Adrenal gland (tissue), 9 donors: ENCODE measurements at regions not wholly inside any gene's neighbourhood (a gene's known extent, or its start where the extent isn't known, plus 50 kb on each side); places are given as distances from the start of the nearest gene placed in this dataset.
"Not testable (repeated sequence)": the region's sequence is repeated elsewhere in the genome, so short reads cannot be mapped to it uniquely, and the experiment has no call there.

Experiments
- DNase-seq, 7 donors: peaks; one replicate each; pipeline ENCODE4 v3.0.0-alpha.2; 2019 to 2020
- H3K27ac ChIP-seq, 5 donors: fragments of 200-600 bp; sonication (generic) in 4 of 5; 1 replicate in 3 of 5; 2 replicates in 2 of 5; pipeline versions ENCODE4 v1.5.1 to v1.8.0; 2016 to 2020; ENCODE audit warnings: mild to moderate bottlenecking in 1 of 5
- H3K27me3 ChIP-seq: fragments of 200-600 bp; 2 replicates; pipeline ENCODE4 v1.8.0; 2021
- H3K36me3 ChIP-seq, 2 donors: fragments of 200-600 bp; replicated peaks in 1 of 2; 1 replicate in 1 of 2; 2 replicates in 1 of 2; pipeline versions ENCODE4 v1.5.1 to v1.8.0; 2018 to 2022
- H3K4me1 ChIP-seq, 2 donors: fragments of 200-600 bp; replicated peaks in 1 of 2; 1 replicate in 1 of 2; 2 replicates in 1 of 2; pipeline versions ENCODE4 v1.5.1 to v1.8.0; 2018 to 2021
- H3K4me3 ChIP-seq, 4 donors: fragments of 200-600 bp; sonication (generic) in 3 of 4; one replicate each; pipeline ENCODE4 v1.5.1; 2016 to 2018
- H3K9me3 ChIP-seq, 3 donors: fragments of 200-600 bp; sonication (generic) in 1 of 3; replicated peaks in 1 of 3; 1 replicate in 2 of 3; 2 replicates in 1 of 3; pipeline versions ENCODE4 v1.5.1 to v1.8.0; 2016 to 2021
- POLR2A ChIP-seq, 2 donors: fragments of 450-650 bp; IDR thresholded peaks; one replicate each; pipeline ENCODE4 v1.6.1; 2017; ENCODE audit warnings: antibody characterized with exemption in 2 of 2, mild to moderate bottlenecking in 2 of 2, moderate library complexity in 1 of 2
- WGBS, 4 donors: extraction: QIAGEN DNeasy Blood & Tissue Kit in 2 of 4; methylation state at CpG; one replicate each; pipeline versions ENCODE4 v1.1.5 to v1.1.7; 2013 to 2017; 5-methylcytosine and 5-hydroxymethylcytosine counted together
- intact Hi-C, 2 donors: fragments of 100-400 bp; cut with DNase I; formaldehyde crosslinking; loops; one replicate each; pipeline versions ENCODE4 v1.14.1 to v1.15.0; 2022 to 2023
- TF ChIP-seq, protein P1 (sequence below), 6 experiments: fragments of 450-650 bp in 4 of 6; fragments of 200-600 bp in 2 of 6; sonication (generic) in 1 of 6; IDR thresholded peaks; 1 replicate in 5 of 6; 2 replicates in 1 of 6; pipeline versions ENCODE4 v1.5.1 to v1.8.0; 2016 to 2021; ENCODE audit warnings: antibody characterized with exemption in 6 of 6, mild to moderate bottlenecking in 2 of 6, moderate library complexity in 1 of 6
- donor health status: healthy with polysubstance abuse.
- donor health status: Bipolar disorder and iron deficiency.
- donor health status: DM: yes; HTN: yes; CAD: no.
- donor health status: DM: no; HTN: no; CAD: no.
- donor health status: DM: no; HTN: no; CAD: no.

DNA sequence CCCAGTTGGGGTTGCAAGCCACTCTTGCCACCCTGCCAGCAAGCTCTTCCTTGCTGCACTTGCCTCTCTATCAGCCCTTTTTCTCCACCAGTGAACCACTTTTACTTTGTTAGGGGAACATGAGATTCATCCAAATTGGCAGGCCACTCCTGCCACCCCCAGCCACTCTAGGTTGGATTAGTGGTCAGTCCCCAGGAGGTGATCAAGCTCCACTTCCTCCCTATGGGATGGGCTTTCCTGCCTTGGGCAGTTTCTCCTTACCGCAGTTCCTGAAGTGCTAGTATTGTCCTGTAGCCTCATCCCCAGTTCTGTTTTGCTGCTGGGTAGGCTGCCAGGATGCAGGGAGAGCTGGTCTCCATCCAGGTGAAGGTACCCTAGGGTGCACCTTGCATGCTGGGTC is 104.5 kb downstream of the ALG10 start:
- WGBS, 4 donors: 79 to 100% (median 87%) methylated on average over 1 of the region's 1 CpG
- TF ChIP-seq, protein P1, sequence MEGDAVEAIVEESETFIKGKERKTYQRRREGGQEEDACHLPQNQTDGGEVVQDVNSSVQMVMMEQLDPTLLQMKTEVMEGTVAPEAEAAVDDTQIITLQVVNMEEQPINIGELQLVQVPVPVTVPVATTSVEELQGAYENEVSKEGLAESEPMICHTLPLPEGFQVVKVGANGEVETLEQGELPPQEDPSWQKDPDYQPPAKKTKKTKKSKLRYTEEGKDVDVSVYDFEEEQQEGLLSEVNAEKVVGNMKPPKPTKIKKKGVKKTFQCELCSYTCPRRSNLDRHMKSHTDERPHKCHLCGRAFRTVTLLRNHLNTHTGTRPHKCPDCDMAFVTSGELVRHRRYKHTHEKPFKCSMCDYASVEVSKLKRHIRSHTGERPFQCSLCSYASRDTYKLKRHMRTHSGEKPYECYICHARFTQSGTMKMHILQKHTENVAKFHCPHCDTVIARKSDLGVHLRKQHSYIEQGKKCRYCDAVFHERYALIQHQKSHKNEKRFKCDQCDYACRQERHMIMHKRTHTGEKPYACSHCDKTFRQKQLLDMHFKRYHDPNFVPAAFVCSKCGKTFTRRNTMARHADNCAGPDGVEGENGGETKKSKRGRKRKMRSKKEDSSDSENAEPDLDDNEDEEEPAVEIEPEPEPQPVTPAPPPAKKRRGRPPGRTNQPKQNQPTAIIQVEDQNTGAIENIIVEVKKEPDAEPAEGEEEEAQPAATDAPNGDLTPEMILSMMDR (IDR thresholded peaks at IDR 0.05): no peak
- no peak for TF ChIP-seq POLR2A (IDR thresholded peaks at IDR 0.05)
- H3K27me3 ChIP-seq: no peaks in the 10 kb centered on the region
- no peaks in the 10 kb centered on the region for H3K36me3 ChIP-seq
- H3K4me1 ChIP-seq: no peaks in the 10 kb centered on the region
- DNase-seq: no peak
- no peak overlapping the region for H3K27ac ChIP-seq
- intact Hi-C loops: loop anchor here in 1 of 2 donors (10.0 kb wide), 1 partner anchor 88 kb away; no protein-coding TSS in a partner anchor
- H3K4me3 ChIP-seq: no peak overlapping the region
- H3K9me3 ChIP-seq: no peaks in the 10 kb centered on the region

DNA sequence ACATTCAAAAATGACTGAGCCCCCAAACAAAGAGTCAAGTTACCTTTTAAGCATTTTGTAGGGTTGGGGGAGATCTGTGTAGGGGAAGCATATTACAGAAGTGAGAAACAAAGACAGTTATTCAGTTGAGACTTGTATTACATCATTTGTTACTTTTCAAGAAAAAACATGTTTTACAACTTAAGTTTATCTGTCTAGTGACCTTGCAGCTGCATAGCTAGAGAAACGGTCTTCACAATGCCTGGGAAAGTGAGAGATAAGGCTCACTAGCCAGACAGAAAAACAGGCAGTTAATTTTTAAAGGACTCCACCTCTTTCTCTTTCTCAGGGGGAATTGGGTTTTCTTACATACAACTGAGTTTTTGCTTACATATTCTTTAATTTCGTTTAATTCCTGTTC is 105.1 kb downstream of the ALG10 start:
- intact Hi-C loops: loop anchor here in 1 of 2 donors (10.0 kb wide), 1 partner anchor 87 kb away; no protein-coding TSS in a partner anchor
- not testable (repeated sequence) for H3K4me1 ChIP-seq, H3K9me3 ChIP-seq, H3K27ac ChIP-seq, H3K36me3 ChIP-seq, H3K4me3 ChIP-seq, H3K27me3 ChIP-seq, DNase-seq
- 28 to 37% (median 33%) methylated on average over 2 of the region's 2 CpGs for WGBS, 4 donors

DNA sequence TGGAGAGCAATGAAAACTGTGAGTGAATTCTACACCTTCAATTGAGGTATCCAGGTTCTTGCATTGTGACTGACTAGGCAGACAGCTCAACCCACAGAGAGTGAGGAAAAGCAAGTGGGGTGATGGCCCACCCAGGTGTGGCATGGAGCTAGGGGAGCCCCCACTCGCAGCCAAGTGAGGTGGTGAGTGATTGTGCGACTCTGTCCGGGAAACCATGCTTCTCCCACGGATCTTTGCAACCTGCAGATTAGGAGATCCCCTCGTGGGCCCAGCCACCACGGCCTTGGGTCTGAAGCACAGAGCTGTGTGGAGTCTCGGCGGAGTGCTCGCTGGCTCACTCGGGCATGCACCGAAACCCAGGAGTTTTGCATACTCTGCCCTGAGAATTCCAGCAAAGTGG is 120.1 kb downstream of the ALG10 start:
- Histone ChIP-seq H3K4me1 (no peaks in the 10 kb centered on the region), H3K27ac (no peak overlapping the region), H3K36me3 (no peaks in the 10 kb centered on the region), H3K27me3 (no peaks in the 10 kb centered on the region), H3K9me3 (no peaks in the 10 kb centered on the region), H3K4me3 (no peak overlapping the region)
- WGBS, 4 donors: 75 to 85% (median 76%) methylated on average over 11 of the region's 11 CpGs; no CpG with 5 or more reads in 1 of the 4 donors
- DNase-seq: no peak
- TF ChIP-seq, protein P1 (IDR thresholded peaks at IDR 0.05): no peak
- TF ChIP-seq POLR2A (IDR thresholded peaks at IDR 0.05): no peak
- intact Hi-C loops: no loop called here

DNA sequence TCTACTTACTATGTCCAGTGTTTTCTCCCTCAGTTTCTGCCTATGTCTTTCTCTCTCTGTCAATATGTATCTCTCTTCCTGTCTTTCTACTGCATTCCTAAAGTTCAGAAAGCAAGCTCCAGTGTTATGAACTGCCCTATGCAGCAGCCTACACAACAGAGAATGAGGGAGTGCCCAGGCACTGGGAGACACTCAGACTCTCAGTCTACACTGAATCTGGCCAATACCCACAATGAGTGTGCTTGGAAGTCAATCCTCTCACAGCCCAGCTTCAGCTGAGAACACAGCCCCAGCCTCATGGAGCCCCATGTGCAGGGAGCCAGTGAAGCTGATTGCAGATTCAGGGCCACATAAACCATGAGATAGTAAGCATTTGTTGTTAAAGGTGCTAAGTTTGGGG is 128.7 kb downstream of the ALG10 start:
- intact Hi-C loops: no loop called here
- no peaks in the 10 kb centered on the region for H3K4me1 ChIP-seq
- H3K36me3 ChIP-seq: no peaks in the 10 kb centered on the region
- H3K27ac ChIP-seq: no peak overlapping the region
- no peaks in the 10 kb centered on the region for H3K9me3 ChIP-seq
- H3K27me3 ChIP-seq: no peaks in the 10 kb centered on the region
- no peak overlapping the region for H3K4me3 ChIP-seq
- no peak for DNase-seq
- TF ChIP-seq POLR2A (IDR thresholded peaks at IDR 0.05): no peak
- TF ChIP-seq, protein P1 (IDR thresholded peaks at IDR 0.05): no peak

DNA sequence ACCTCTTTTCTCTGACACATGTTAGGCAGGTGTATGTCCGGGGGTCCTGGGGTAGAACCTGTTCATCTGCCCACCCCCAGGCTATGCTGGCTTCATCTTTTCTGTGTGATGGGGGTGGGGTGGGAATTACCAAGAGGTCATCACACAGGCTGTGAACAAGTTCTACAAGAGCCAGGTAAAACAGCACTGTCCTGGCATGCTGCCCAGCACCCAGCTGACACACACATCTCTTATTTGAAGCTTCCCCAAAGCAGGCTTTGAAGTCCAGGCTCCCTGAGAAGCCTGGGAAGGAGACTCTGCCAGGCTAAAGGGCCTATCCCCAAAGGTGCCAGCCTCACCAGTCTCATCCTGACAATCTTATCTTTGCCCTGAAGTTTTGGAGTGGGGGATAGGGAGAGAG is 141.1 kb downstream of the ALG10 start:
- DNase-seq: no peak
- no peak overlapping the region for H3K4me3 ChIP-seq
- no peaks in the 10 kb centered on the region for H3K36me3 ChIP-seq
- no peaks in the 10 kb centered on the region for H3K4me1 ChIP-seq
- TF ChIP-seq POLR2A (IDR thresholded peaks at IDR 0.05): no peak
- TF ChIP-seq, protein P1 (IDR thresholded peaks at IDR 0.05): no peak
- H3K27ac ChIP-seq: no peak overlapping the region
- no peaks in the 10 kb centered on the region for H3K27me3 ChIP-seq
- intact Hi-C loops: no loop called here
- 33 to 49% (median 43%) methylated on average over 1 of the region's 1 CpG for WGBS, 4 donors
- H3K9me3 ChIP-seq: no peaks in the 10 kb centered on the region
